GM12872 (cell line): ENCODE measurements at regions not wholly inside any gene's neighbourhood (a gene's known extent, or its start where the extent isn't known, plus 50 kb on each side); places are given as distances from the start of the nearest gene placed in this dataset.

Experiments
- CTCF ChIP-seq: IDR thresholded peaks from 3 replicates; pipeline ENCODE4 v1.5.1; 2011; ENCODE audit warnings: low read depth, mild to moderate bottlenecking, low read length, moderate library complexity; ENCODE audit not compliant: insufficient read depth

GRCh38 chr6:14775528-14775927 lies 470.3 kb upstream of the JARID2 start:
- no peak for TF ChIP-seq CTCF

GRCh38 chr6:14776307-14776706 lies 469.6 kb upstream of the JARID2 start:
- no peak for TF ChIP-seq CTCF

- TF ChIP-seq CTCF, result no peak
Measured at GRCh38 chr6:14781772-14782525, 463.9 kb upstream of the JARID2 start.

- TF ChIP-seq CTCF, result no peak
Measured at GRCh38 chr6:14783594-14783993, 462.3 kb upstream of the JARID2 start.

- no peak for TF ChIP-seq CTCF
Measured at GRCh38 chr6:14784596-14785492, 461.0 kb upstream of the JARID2 start.

GRCh38 chr6:14785493-14785790 lies 460.4 kb upstream of the JARID2 start:
- TF ChIP-seq CTCF, result no peak

GRCh38 chr6:14786008-14786407 lies 459.9 kb upstream of the JARID2 start:
- TF ChIP-seq CTCF, result no peak
